ENCODE measurements at regions not wholly inside any gene's neighbourhood (a gene's known extent, or its start where the extent isn't known, plus 50 kb on each side); places are given as distances from the start of the nearest gene placed in this dataset.
"Not testable (repeated sequence)": the region's sequence is repeated elsewhere in the genome, so short reads cannot be mapped to it uniquely, and the experiment has no call there.

DNA sequence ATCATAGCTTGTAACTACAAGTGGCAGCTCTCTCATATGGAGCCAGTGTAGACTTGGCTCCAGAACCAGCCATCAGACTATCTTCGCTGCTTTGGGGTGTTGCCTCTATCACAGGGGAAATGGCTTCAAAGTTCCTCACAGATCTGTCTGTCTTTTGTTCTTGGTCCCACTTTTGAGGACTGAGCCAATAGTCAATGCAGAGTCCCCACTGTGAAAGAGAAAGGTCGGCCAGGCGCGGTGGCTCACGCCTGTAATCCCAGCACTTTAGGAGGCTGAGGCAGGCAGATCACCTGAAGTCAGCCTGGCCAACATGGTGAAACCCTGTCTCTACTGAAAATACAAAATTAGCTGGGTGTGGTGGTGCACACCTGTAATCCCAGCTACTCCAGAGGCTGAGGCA, 86.9 kb upstream of the FZD7 start:
- not testable (repeated sequence) for FAIRE-seq; DNase-seq (ENCODE audit: insufficient read length, low spot score)

DNA sequence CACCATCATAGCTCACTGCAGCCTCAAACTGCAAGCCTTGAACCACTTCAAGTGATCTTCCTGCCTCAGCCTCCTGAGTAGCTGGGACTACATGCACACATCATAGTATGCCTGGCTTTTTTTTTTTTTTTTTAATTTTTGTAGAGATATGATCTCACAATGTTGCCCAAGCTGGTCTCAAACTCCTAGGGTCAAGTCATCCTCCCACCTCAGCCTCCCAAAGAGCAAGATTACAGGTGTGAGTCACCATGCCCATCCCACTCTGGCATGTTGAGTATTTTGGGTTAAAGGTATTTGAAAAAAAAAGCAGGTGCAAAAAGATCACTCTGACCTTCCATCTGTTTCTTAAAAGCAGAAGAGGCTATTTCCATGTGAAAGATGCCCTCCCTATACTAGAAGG, 86.4 kb upstream of the FZD7 start:
- no peak for FAIRE-seq
- no peak for DNase-seq (ENCODE audit: insufficient read length, low spot score)

DNA sequence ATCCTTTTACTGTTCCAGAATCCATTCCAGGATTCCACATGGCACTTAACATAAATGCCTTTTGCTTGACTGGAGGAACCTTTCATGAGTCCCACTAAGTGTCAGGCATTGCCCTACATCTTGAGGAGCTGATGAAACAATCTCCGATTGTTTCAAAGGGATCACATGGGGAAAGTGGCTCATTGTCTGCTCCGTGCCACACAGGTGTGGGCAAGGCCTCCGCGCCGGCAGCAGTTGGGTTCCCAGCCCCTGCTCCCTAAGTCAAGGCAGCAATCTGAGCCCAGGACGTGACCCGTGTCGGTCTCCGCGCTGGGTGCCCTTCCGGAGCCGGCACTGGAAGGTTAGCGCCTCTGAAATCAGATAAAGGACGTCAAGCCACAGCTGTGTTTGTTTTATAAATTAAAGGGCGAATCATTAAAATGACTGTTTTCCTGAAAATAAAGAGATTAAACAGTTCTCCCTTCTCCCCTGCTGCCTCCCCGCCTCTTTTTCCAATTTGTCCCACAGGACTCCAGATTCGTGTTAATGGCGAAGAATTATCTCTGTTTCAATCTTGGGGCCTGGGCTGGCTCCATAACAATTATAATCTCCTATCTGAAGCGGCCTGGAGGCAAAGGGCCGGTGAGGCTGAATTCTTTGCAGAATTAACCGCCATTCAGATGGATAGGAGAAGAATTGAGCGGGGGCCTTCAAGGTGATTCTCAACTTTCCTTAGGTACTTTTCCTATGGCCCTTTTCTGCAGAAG, 84.3 kb upstream of the FZD7 start:
- no peak for DNase-seq (ENCODE audit: insufficient read length, low spot score)
- no peak for FAIRE-seq

DNA sequence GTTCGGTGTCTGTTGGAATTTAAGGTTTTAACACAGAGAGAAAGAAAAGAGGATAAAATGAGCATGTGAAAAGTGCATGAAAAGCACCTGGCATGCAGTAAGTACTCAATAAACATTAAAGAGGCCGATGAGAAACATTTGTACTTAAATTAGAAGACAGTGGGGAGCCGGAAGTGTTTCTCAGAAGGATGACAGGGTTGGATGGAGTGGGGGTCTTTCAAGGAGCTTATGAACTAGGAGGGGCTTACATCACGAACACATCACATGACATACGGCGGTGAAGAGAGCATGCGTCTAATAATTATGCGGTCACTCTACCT, 83.8 kb upstream of the FZD7 start:
- FAIRE-seq (no peak), DNase-seq (ENCODE audit: insufficient read length, low spot score) (no peak)

DNA sequence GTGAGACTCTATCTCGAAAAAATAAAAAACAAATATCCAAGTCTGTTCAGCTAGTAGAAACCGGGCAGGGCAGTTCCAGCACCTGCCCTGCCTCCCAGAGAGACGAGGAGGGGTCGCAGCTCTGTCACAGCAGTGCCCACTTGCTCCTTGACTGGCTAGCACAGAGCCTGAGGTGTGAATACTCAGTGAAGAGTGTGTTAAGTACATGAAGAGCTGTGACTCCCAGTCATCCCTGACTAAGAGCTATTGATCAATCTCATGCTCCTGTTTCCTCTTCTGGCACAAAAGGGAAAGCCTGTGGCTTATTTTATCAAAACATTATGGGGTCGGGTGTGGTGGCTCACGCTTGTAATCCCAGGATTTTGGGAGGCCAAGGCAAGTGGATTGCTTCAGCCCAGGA, 83.0 kb upstream of the FZD7 start:
- no peak for FAIRE-seq
- no peak for DNase-seq (ENCODE audit: insufficient read length, low spot score)

DNA sequence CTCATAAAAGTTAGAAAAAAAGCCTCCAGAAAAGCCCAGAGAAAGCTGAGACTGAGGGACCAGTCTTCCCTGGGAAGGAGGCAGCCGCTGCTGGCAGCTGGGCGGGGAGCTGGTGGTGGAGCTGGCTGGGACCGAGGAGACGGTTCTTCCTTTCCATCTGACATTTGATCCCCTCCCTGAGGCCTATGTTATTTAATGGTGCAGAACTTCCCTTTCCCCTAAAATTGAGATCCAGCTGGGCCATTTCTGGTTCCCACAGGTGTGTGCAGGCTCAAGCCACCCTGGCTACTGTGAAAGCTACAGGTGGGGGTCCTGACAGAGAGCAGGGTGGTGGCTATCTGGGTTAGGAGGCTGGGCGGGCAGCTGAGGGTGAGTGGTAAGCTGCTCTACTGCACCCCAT, 81.5 kb upstream of the FZD7 start:
- DNase-seq (ENCODE audit: insufficient read length, low spot score), result no peak
- FAIRE-seq, result no peak

DNA sequence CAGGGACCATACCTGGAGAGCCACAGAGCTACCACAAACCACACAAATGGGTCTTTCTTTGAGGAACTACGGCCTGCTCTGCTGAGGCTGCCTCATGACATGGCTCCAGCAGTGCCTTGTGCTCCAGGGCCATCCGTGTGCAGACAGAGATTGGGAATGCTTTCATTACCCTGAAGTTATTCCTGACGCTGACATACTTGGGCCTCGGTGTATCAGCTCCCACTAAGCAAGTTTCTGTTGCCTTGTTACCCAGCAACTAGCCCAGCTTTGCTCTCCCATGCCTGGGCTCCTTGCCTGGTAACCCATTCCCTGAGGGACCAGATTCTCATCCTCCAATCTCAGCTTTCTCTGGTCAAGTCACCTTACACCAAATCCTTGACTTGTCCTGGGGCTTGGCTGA, 80.3 kb upstream of the FZD7 start:
- FAIRE-seq (no peak), DNase-seq (ENCODE audit: insufficient read length, low spot score) (no peak)

DNA sequence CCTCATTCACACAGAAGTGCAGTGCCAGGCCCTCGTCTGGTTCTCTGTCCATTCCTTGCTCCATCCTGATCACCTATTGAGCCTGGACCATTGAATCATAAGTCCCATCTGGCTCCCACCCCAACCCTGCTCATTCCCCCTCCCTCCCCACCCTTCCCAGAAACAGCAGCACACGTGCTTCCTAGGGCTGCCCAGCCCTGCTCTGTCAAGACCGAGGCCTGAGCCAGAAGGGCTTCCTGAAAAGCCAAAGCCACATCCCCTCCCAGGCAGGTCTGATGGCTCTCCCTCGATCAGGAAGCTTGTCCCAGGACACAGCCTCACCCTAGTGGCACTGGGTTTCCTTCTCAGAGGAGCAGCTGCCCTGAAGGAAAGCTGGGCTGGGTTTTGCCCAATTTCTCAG, 79.8 kb upstream of the FZD7 start:
- DNase-seq (ENCODE audit: insufficient read length, low spot score) (no peak), FAIRE-seq (no peak)

DNA sequence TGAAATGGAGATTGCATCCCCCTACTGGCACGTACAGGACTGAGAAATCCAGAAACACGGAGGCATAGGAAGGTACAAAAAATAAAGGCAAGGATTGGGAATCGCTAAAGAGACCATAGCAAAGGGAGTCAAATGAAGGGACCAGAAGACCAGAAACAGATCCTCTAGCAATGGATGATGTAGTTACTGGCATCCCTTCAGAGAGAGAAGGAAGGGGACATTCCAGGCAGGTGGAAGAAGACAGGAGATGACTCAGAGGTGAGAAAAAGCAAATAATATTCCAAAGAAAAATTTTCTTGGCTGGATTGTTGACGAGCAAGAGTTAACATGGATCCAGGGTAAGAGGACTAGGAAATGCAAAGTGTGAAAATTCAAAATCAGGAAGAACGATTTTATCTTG, 78.4 kb upstream of the FZD7 start:
- DNase-seq (ENCODE audit: insufficient read length, low spot score), result no peak
- FAIRE-seq, result no peak

DNA sequence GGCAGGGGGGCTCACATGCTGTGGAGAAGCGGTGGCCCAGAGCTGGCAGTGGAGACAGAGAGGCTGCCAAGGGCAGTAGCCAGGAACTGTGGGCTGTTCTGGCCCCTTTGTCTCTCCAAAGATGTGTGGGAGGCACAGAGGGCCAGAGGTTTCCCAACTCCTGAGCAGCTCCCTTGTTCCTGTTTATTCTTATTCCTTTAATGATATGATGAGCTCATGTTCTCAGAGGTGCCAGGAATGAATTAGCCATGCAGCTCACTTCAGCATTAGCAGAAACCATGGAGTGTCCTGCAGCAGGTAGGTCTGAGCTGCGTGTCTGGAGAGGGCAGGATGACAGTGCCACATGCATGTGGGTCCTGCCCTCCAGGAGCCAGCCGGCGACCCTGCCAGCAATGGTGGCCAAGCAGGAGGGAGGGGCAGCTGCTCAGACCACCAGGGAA, 77.9 kb upstream of the FZD7 start:
- DNase-seq (ENCODE audit: insufficient read length, low spot score) (no peak), FAIRE-seq (peak; percentile 20)

DNA sequence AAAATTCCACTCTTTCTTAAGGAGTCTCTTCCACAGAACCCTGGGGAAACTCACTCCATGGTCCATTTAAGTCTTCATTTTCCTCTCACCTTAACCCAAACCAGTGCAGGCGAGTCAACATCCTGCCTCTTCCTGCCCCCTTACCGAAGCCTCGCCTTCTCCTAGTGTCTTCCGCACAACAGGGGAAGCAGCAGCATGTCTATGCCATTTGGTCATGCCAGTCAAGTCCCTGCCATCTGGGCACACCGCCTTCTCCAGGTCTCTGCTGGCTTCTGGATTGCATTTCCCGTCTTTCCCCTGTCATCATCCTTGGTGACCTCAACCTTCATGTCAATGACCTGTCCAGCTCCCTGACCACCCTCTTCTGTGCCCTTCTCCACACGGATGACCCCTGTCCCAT, 77.3 kb upstream of the FZD7 start:
- DNase-seq (ENCODE audit: insufficient read length, low spot score), result no peak
- FAIRE-seq, result no peak

DNA sequence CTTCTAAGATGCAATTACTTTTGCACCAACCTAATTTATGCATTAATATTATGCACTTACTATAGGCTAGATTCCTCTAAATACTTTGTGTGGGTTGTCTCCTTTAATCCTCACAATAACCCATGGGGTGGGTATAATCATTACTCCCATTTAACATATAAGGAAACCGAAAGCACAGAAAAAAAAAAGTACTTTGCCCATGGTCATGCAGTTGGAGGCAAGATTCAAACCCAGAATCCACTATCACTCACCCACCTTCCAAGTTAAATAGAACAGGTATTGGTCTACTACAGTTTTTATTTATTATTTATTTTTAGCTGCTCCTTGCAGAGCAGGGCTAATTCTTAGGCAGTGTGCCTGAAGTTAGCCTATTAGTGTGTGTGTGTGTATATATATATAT, 76.6 kb upstream of the FZD7 start:
- DNase-seq (ENCODE audit: insufficient read length, low spot score) (no peak), FAIRE-seq (no peak)

DNA sequence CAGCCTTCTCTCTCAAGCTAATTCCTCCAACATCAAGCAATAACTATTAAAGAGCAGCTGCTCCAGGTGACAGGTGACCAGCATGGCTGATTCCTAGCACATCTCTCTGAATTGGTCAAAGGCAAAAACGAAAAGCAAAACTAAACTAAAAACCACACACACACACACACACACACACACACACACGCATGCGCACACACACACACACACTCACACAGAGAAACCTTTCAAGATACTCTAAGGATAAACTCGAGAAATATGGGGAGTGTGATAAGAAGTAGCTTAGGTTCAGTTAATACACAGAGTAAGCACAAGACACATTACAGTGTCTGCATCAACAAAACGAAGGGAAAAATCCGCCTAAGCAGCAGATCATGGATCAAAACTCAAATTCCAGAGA, 74.5 kb upstream of the FZD7 start:
- no peak for FAIRE-seq
- DNase-seq (ENCODE audit: insufficient read length, low spot score), result no peak

DNA sequence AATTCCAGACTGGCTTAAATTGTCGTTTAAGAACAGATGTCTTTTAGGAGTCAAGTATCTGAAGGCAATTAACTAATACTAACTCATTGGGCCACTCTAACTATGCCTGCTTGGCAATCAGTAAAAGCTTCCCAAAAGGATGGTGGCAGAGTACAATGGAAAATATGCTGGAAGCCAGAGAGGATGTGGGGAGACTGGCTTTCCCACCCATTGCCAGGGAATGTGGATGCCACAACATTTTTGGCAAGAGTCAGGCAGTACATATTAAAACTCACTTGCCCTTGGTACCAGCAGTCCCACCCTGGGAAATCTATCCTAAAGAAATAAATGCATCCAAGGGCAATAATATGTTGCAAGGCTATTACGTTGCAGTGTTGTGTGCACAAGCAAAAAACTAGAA, 74.0 kb upstream of the FZD7 start:
- DNase-seq (ENCODE audit: insufficient read length, low spot score), result no peak
- FAIRE-seq, result no peak

DNA sequence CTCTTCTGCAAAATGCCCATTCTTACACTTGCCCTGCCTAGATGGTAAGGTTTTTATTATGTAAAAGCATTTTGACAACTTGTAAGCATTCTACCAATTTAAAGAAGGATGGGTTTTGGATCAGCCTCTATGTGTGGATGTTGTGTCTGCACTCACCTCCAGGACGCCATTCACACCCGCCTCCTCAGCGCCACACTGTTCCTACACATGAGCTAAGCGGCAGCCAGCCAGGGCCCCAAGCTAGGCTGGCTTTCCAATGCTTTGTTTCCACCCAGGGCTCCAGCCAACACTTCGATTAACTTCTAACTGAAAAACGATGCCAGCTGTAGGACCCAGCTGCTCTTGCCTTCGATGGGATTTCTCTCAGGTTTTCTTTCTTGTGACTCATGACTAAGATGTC, 73.3 kb upstream of the FZD7 start:
- DNase-seq (ENCODE audit: insufficient read length, low spot score) (no peak), FAIRE-seq (no peak)

DNA sequence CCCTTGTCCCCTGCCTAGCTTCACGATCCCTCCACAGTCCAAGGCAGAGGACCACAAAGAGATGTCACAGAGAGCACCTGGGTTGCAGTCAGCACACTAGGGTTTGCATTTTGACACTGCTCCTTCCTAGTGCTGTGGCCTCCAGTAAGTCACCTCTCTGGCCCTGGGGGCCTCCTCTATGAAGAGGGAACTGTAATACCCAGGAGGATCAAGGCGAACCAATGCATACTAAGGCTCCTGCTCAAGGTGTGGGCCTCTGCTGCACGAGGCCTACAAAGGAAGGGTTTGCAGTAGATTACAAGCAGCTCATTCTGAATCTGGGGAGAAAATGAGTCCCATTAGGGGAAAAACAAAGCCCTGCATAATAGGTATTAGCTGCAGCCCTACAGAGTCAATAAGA, 72.3 kb upstream of the FZD7 start:
- DNase-seq (ENCODE audit: insufficient read length, low spot score) (no peak), FAIRE-seq (no peak)

DNA sequence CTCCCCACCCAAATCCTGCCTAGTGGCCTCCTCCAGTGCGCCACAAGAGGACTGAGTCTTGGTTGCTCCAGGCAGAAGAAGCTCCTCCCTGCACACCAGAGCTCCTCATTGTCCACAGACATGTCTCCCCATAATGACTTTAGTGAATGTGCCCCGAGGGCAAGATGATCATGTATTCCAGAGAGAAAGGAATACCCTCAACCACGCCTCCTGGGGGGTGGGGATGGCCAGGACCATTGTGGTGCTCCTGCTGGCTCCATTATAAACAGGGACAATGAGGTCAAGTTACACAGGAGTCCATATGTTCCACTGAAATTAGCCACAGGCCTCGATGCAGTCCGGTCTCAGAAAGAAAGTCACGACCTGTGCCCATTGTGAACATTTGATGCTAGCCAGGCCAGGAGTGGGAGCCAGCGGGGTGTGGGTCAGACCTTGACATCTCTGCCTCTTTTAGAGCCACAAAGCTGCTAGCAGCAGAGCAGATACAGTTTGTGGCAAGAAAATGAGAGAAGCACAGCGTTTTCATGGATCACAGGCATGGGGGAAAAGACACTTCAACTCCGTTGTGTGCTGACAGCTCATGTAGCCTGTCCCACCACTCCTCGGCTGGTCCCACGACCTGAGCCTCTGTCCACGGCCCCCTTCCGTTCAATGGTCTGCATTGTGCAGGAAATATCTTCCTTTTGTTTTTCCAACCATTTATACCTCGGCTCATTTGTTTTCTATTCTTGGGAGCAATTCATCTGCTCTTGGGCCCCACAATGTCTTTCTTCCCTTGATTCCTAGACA, 70.7 kb upstream of the FZD7 start:
- FAIRE-seq, result no peak
- no peak for DNase-seq (ENCODE audit: insufficient read length, low spot score)

DNA sequence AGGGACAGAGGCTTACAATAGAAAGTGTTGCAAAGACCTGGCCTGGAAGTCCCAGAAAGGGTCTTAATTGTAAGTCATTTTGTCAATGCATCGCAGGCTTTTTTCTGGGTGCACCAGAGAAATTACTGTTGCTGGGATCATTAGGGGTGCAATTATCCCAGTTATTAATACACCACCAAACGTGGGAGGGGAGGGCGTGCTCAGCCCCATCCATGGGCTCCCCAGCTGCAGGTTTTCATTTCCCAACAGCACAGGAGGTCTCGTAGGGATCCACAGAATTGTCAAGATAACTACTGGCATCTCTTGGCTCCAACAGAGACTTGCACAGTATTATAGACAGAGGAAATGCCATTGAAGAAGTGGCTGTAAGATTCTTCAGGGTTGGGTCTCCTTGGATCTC, 69.6 kb upstream of the FZD7 start:
- no peak for FAIRE-seq

DNA sequence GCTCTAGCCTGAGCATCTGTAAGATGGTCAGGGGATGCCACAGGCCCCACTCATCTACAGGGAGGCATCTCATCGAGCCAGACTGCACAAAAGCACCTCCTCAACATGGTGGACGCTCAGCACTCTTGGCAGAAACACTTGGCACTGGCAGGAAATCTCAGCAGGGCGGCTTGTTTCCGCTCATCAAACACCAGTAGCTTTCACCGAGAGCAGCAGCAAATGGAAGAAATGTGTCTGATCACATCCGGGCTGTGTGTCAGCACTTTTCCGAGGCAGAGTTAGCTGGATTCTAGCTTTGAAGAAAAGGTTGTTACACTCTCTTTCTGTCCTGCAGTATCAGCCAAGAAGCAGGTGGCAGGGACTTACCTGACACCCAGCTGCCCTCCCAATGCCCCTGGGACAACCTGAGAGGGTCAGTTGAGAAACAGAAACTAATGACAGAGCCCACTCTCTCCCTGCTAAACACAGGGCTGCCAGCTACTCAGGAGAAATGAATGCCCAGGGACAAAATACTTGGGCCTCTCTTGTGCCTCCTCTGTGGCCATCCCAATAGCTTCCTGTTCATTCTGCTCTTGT, 68.9 kb upstream of the FZD7 start:
- no peak for DNase-seq (ENCODE audit: insufficient read length, low spot score)

More for the DNA sequence above, 69.6 kb upstream of the FZD7 start:
- DNase-seq (ENCODE audit: insufficient read length, low spot score), result no peak

DNA sequence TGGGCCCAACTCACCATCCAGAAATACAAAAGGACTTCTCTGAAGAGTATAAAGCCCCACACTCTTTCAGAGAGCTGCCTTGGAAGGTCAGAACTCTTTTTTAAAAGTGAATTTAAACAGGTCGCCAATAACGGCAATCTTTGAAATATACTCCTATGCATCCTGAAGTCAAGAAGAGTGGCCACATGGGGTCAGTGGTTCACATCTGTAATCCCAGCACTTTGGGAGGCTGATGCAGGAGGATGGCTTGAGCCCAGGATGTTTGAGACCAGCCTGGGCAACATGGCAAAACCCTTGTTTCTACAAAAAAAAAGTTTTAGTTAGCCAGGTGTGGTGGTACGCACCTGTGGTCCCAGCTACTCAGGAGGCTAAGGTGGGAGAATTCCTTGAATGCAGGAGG, 68.1 kb upstream of the FZD7 start:
- FAIRE-seq (no peak), DNase-seq (ENCODE audit: insufficient read length, low spot score) (no peak)

More for the DNA sequence above, 68.9 kb upstream of the FZD7 start:
- FAIRE-seq, result peak; percentile 4

DNA sequence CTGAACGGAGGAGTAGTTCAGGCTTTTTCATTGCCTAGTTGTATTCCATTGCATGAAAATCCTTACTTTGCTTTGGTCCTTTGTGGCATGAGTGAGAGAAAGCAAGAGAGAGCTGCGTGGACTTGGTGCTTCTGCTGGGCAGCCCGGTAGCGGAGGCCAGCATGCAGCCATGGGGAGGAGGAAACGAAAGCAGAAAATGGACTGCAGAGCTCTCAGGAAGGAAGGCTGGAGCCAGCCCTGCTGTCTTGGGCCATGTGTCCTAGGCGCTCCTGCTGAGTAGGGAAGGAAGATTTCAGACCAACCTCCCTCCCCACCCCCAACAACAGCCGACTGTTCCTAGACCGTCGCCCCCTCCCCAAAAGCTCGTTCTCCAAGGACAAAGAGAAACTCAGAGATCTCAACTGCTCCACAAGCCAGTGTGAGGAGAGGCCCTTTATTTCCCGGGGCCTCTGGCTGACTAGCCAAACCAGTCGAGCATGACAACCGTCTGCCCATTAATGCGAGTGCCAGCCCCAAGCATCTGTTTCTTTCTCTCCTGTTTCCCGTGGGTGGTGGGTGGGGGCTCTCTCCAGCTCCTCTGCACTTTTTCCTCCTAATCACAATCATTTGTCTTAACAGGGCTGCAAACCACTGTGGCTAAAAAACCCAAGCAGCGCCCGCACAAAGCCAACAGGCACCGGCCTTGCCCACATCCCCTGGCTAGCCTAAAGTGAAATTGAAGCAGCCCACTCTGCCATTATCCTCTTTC, 66.8 kb upstream of the FZD7 start:
- DNase-seq (ENCODE audit: insufficient read length, low spot score), result no peak
- no peak for FAIRE-seq
